ENCODE measurements at regions not wholly inside any gene's neighbourhood (a gene's known extent, or its start where the extent isn't known, plus 50 kb on each side); places are given as distances from the start of the nearest gene placed in this dataset.
"Not testable (repeated sequence)": the region's sequence is repeated elsewhere in the genome, so short reads cannot be mapped to it uniquely, and the experiment has no call there.

GRCh38 chr7:145784809-145785780 lies 331.5 kb upstream of the CNTNAP2 start:
- DNase-seq = no peak

DNA sequence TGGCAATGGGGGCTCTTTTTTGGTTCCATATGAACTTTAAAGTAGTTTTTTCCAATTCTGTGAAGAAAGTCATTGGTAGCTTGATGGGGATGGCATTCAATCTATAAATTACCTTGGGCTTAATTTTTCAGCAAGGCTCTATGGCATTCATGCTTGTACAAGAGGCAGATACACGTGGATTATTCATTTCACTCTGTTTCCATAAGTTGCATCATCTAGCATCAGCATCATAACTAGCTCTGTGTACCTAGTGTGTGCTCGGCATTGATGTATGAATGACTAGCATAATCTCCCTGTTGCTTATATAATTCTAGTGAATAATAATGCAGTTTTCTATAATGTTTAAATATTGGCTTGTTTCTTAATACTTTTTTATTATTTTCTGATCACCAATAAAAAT lies 335.2 kb upstream of the CNTNAP2 start:
- not testable (repeated sequence) for DNase-seq

DNA sequence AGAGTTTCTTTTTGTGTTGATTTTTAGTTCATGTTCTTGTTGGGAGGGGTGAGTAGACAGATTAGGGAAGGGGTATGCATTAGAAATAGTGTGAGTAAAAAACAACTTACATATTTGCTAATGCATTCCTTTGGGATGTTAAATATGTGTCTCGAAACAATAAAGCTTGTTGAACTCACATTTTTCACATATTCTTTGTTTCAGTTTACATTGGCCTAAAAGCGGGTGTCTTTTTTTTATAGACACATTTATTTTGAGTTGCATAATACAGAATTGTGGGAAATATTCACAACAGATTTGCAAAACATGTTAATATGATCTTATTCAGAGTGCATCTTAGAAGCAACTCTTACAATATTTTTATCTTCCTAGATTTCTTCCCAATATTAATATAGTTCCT lies 337.5 kb upstream of the CNTNAP2 start:
- DNase-seq = no peak

DNA sequence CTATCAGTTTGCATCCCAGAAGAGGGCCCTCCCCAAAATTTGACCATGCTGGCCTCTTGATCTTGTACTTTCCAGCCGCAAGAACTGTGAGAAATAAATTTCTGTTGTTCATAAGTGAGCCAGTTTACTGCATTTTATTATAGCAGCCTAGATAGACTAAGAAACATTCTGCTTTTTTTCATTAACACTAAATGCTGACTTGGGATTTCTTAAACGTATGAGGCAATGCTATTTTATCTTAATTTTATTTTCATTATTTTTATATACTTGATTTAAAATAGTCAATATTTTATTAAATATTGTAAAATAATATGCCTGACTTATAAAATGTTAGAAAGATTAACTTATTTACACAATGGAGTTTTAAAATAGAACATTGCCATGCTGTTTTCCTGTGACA lies 341.8 kb upstream of the CNTNAP2 start:
- DNase-seq = no peak

- no peak for DNase-seq
Observed at GRCh38 chr7:145753004-145753403, 363.6 kb upstream of the CNTNAP2 start.

DNA sequence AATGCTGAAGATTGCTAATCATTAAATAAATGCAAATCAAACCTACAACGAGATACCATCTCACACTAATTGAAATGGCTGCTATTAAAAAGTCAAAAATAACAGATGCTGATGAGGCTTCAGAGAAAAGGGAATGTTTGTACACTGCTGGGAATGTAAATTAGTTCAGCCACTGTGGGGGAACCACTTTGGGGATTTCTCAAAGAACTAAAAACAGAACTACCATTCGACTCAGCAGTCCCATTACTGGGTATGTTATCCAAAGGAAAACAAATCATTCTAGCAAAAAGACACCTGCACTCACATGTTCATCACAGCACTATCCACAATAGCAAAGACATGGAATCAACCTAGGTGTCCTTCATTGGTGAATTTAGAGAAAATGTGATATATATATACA lies 379.0 kb upstream of the CNTNAP2 start:
- no peak for DNase-seq

GRCh38 chr7:145735061-145735460 lies 381.5 kb upstream of the CNTNAP2 start:
- DNase-seq = no peak

DNA sequence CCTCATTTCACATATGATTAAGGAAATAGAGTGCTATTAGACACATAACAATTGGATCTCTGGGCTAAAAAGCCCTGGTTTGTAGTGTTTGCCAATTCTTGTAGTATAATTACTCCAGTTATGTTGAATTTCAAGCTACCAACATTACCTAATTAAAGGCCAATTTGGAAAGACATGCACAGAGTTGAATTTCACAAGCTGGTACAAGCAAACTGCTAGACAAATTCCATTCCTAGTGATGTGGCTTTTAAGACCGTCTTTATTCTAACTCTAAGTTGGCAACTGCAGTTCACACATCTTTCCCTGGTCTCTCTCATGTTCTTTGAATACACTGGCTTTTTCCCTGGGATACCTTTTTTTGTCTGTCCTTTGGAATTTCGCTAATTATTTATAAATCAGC lies 384.1 kb upstream of the CNTNAP2 start:
- no peak for DNase-seq

GRCh38 chr7:145729691-145730090 lies 386.9 kb upstream of the CNTNAP2 start:
- no peak for DNase-seq

GRCh38 chr7:145718129-145718528 lies 398.5 kb upstream of the CNTNAP2 start:
- DNase-seq = no peak

DNA sequence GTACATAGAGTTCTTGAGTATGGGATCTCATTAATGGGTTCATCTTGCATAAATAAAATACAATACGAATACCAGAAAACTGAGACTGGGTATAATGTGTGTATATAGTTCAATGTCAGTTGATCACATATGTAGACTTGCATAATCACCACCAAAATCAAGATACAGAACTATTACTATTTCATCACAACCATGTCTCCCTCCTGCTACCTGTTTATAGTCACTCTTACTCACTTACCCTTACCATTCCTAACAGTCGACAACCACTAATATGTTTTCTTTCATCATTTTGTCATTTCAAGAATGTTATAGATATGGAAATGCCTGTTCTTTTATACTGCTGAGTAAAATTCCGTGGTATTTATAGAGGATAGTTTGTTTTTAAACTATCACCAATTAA lies 416.1 kb upstream of the CNTNAP2 start:
- DNase-seq = no peak

DNA sequence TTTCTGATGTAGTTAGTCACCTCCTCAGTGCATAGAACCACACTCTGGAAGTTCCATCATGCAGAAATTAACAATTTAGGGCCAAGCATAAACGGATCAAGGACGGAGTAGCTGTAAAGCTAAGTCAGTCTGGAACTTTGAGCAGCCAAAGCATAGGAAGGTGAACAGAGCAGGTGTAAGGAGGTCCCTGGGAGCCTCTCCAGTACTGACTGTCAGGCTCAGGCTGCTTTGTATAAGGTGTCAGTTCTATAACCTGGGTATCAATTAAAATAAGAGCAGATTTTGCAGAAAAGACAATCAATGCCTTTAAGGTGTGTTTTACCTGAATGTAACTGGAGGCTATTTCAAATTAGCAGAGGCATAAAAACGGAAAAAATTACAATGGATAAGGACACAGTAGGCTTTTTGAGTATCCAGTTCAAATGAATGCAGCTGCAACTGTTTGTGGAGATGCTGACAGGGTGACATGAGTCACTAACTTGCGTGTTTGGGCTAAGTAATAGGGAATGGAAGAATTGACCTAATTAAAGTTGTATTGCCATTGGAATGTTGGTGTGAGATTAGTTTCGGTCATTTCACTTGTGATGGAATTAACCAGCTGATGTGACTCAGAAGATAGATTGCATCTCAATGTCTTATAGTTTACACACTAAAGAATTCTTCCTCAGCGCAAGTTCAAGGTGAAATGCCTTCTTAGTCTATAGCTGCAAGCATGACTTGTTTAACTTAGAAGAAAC lies 417.9 kb upstream of the CNTNAP2 start:
- no peak for DNase-seq

- DNase-seq = not testable (repeated sequence)
Observed at GRCh38 chr7:145697412-145698107, 419.0 kb upstream of the CNTNAP2 start.

- no peak for DNase-seq
Observed at GRCh38 chr7:145696071-145696470, 420.5 kb upstream of the CNTNAP2 start.

DNA sequence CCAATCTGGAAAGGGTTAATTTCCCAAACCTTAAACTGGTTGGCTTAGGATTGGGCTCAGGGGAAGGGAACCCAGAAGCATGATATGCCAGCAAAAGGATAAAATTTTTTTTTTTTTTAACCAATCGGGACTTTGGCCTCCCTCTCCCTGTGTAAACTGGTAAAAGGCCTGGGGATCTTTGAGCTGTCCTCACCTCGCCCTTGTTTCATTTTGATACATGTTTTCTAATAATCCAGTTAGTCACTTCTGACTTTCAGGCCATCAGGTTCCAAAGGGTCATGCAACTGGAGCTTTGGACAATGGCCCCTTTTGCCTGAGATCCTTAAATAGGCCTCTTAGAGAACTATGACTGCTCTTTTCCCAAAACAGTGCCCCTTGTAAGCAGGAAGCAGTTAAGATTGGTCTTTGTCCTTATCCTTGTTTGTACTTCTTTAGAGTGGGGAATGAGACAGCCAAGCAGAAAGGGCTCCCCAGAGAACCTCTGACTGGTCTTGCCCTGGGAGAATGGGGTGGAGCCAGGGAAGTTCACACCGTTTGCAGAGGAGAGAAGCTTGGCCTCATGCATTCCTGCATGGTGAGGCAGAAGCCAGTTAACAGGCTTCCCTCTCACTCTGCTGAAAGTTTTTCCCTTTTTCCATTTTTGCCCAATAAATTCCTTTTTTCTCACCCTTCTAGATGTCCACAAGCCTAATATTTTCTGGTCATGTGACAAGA lies 424.2 kb upstream of the CNTNAP2 start:
- DNase-seq = no peak

GRCh38 chr7:145691377-145691914 lies 425.2 kb upstream of the CNTNAP2 start:
- no peak for DNase-seq

- DNase-seq = no peak
Observed at GRCh38 chr7:145681646-145682045, 435.0 kb upstream of the CNTNAP2 start.

GRCh38 chr7:145681159-145681558 lies 435.4 kb upstream of the CNTNAP2 start:
- DNase-seq = no peak

- DNase-seq = no peak
Observed at GRCh38 chr7:145665499-145666258, 450.9 kb upstream of the CNTNAP2 start.

DNA sequence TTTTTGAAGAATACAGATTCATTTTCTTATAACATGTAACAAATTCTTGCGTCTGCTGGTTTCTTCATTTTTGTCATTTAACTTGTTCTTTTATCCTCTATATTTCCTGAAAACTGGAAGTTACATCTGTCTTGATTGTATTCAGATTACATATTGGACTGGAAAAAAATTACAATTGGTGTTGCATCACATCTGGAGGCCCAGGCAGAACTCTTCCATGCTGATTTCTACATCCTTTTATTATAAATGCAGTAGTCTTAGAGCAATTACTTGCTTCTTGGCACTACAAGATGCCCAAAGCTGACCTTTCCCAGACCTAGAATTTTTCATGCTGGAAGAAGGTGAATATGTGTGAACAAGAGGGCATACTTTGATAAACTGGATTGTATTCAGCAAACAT lies 460.9 kb upstream of the CNTNAP2 start:
- no peak for DNase-seq

- no peak for DNase-seq
Observed at GRCh38 chr7:145645135-145645515, 471.5 kb upstream of the CNTNAP2 start.
